ENCODE measurements at regions not wholly inside any gene's neighbourhood (a gene's known extent, or its start where the extent isn't known, plus 50 kb on each side); places are given as distances from the start of the nearest gene placed in this dataset.

GRCh38 chr7:88465600-88465999 is 158.9 kb upstream of the STEAP4 start:
- ATAC-seq (no peak), DNase-seq (no peak)
- intact Hi-C loops (cut with DNase I), result no loop called here
- no peak for TF ChIP-seq CTCF (IDR thresholded peaks at IDR 0.05)
- H3K36me3 ChIP-seq (ENCODE audit: insufficient read depth in 1 of 2, low read depth in 1 of 2), result no peaks in the 10 kb centered on the region
- no peak overlapping the region for H3K4me3 ChIP-seq
- H3K27me3 ChIP-seq (ENCODE audit: insufficient read depth in 3 of 3, low read length in 2 of 3), result no peaks in the 10 kb centered on the region
- H3K27ac ChIP-seq, result no peak overlapping the region
- 66 to 67% (median 67%) methylated on average over 4 of the region's 4 CpGs for WGBS, 3 donors
- no peaks in the 10 kb centered on the region for H3K4me1 ChIP-seq
- no peaks in the 10 kb centered on the region for H3K9me3 ChIP-seq

GRCh38 chr7:88462799-88463198 is 156.1 kb upstream of the STEAP4 start:
- Histone ChIP-seq H3K9me3 (no peaks in the 10 kb centered on the region), H3K27ac (no peak overlapping the region), H3K4me3 (no peak overlapping the region), H3K4me1 (no peaks in the 10 kb centered on the region), H3K27me3 (ENCODE audit: insufficient read depth in 3 of 3, low read length in 2 of 3) (no peaks in the 10 kb centered on the region), H3K36me3 (ENCODE audit: insufficient read depth in 1 of 2, low read depth in 1 of 2) (no peaks in the 10 kb centered on the region)
- DNase-seq, result no peak
- no peak for ATAC-seq
- no peak for TF ChIP-seq CTCF (IDR thresholded peaks at IDR 0.05)
- intact Hi-C loops (cut with DNase I), result no loop called here

- H3K4me1 ChIP-seq, result no peaks in the 10 kb centered on the region
- H3K36me3 ChIP-seq (ENCODE audit: insufficient read depth in 1 of 2, low read depth in 1 of 2), result no peaks in the 10 kb centered on the region
- ATAC-seq (no peak), DNase-seq (no peak)
- no peak overlapping the region for H3K4me3 ChIP-seq
- intact Hi-C loops (cut with DNase I), result no loop called here
- H3K9me3 ChIP-seq, result no peaks in the 10 kb centered on the region
- no peak for TF ChIP-seq CTCF (IDR thresholded peaks at IDR 0.05)
- H3K27me3 ChIP-seq (ENCODE audit: insufficient read depth in 3 of 3, low read length in 2 of 3), result no peaks in the 10 kb centered on the region
- no peak overlapping the region for H3K27ac ChIP-seq
Observed at GRCh38 chr7:88460650-88461049, 154.0 kb upstream of the STEAP4 start.

GRCh38 chr7:88458946-88459345 is 152.3 kb upstream of the STEAP4 start:
- no peaks in the 10 kb centered on the region for H3K9me3 ChIP-seq
- H3K27ac ChIP-seq, result no peak overlapping the region
- intact Hi-C loops (cut with DNase I), result no loop called here
- no peak for TF ChIP-seq CTCF (IDR thresholded peaks at IDR 0.05)
- ATAC-seq, result no peak
- DNase-seq, result no peak
- no peaks in the 10 kb centered on the region for H3K4me1 ChIP-seq
- no peaks in the 10 kb centered on the region for H3K36me3 ChIP-seq (ENCODE audit: insufficient read depth in 1 of 2, low read depth in 1 of 2)
- no peak overlapping the region for H3K4me3 ChIP-seq
- H3K27me3 ChIP-seq (ENCODE audit: insufficient read depth in 3 of 3, low read length in 2 of 3), result no peaks in the 10 kb centered on the region

- Histone ChIP-seq H3K36me3 (ENCODE audit: insufficient read depth in 1 of 2, low read depth in 1 of 2) (no peaks in the 10 kb centered on the region), H3K27ac (no peak overlapping the region), H3K27me3 (ENCODE audit: insufficient read depth in 3 of 3, low read length in 2 of 3) (no peaks in the 10 kb centered on the region), H3K4me1 (no peaks in the 10 kb centered on the region), H3K4me3 (no peak overlapping the region), H3K9me3 (no peaks in the 10 kb centered on the region)
- intact Hi-C loops (cut with DNase I), result no loop called here
- DNase-seq (no peak), ATAC-seq (no peak)
- no peak for TF ChIP-seq CTCF (IDR thresholded peaks at IDR 0.05)
Observed at GRCh38 chr7:88458279-88458678, 151.6 kb upstream of the STEAP4 start.
